HepG2 (cell line): ENCODE measurements at regions not wholly inside any gene's neighbourhood (a gene's known extent, or its start where the extent isn't known, plus 50 kb on each side); places are given as distances from the start of the nearest gene placed in this dataset.

Experiments used
- MED13 ChIP-seq: sonication (generic); formaldehyde crosslinking; IDR thresholded peaks from 2 replicates; pipeline ENCODE4 v1.5.0; 2020; ENCODE audit warnings: missing genetic modification reagents
- POLR2AphosphoS5 ChIP-seq: IDR thresholded peaks from 2 replicates; pipeline ENCODE4 v1.6.1; 2012; ENCODE audit warnings: low read depth, low read length
- ZNF713 ChIP-seq: sonication (generic); formaldehyde crosslinking; IDR thresholded peaks from 2 replicates; pipeline ENCODE4 v1.4.0; 2020; ENCODE audit warnings: mild to moderate bottlenecking, missing genetic modification reagents
- TF ChIP-seq, protein P1 (sequence below): IDR thresholded peaks from 2 replicates; pipeline ENCODE4 v1.6.1; 2016; ENCODE audit warnings: low read depth, control low read depth

DNA sequence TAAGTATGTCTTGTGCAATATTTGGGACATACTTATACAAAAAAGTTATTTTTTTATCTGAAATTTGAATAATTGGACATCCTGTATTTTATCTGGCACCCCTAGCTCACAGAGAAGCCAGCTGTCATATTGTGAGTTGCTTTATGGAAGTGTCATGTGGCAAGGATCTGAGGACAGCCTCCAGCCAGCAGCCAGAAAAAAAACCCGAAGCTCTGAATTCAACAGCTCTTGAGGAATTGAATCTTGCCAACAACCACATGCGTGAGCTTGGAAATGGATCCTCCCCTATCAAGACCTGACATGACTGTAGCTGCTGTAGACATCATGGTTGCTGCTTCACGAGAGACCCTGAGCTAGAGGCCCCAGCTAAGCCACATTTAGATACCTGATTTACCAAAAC, 187.2 kb upstream of the SHISA6 start:
- TF ChIP-seq, protein P1, sequence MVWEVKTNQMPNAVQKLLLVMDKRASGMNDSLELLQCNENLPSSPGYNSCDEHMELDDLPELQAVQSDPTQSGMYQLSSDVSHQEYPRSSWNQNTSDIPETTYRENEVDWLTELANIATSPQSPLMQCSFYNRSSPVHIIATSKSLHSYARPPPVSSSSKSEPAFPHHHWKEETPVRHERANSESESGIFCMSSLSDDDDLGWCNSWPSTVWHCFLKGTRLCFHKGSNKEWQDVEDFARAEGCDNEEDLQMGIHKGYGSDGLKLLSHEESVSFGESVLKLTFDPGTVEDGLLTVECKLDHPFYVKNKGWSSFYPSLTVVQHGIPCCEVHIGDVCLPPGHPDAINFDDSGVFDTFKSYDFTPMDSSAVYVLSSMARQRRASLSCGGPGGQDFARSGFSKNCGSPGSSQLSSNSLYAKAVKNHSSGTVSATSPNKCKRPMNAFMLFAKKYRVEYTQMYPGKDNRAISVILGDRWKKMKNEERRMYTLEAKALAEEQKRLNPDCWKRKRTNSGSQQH, result no peak
- TF ChIP-seq POLR2AphosphoS5 (no peak), MED13 (CRISPR knock-in tag) (no peak), ZNF713 (CRISPR knock-in tag) (no peak)
